ENCODE measurements at regions not wholly inside any gene's neighbourhood (a gene's known extent, or its start where the extent isn't known, plus 50 kb on each side); places are given as distances from the start of the nearest gene placed in this dataset.

- TF ChIP-seq CTCF (IDR thresholded peaks at IDR 0.05; ENCODE audit: insufficient read depth in 1 of 2, low read depth in 1 of 2, low read length in 1 of 2, severe bottlenecking in 1 of 2, unreplicated experiment in 1 of 2): no peak
- H3K4me1 Mint-ChIP-seq (ENCODE audit: low read depth, unreplicated experiment): no peaks in the 10 kb centered on the region
- Histone ChIP-seq H3K9me3 (no peaks in the 10 kb centered on the region), H3K4me1 (no peaks in the 10 kb centered on the region), H3K27me3 (replicated peaks; ENCODE audit: control insufficient read depth, insufficient read depth, low read length) (no peaks in the 10 kb centered on the region), H3K4me3 (ENCODE audit: low read depth, low read length) (no peak overlapping the region), H3K36me3 (ENCODE audit: control insufficient read depth, insufficient read depth, low read length) (no peaks in the 10 kb centered on the region)
- no peaks in the 10 kb centered on the region for H3K9me3 Mint-ChIP-seq (ENCODE audit: unreplicated experiment)
- intact Hi-C loops (cut with micrococcal nuclease; ENCODE audit: unreplicated experiment): no loop called here
- ChIA-PET CTCF (no interaction called here), POLR2A (no interaction called here)
- no peak overlapping the region for H3K4me3 Mint-ChIP-seq (ENCODE audit: unreplicated experiment)
- no peaks in the 10 kb centered on the region for H3K36me3 Mint-ChIP-seq (ENCODE audit: insufficient read depth, unreplicated experiment)
- DNase-seq: no peak
- BruUV-seq (replicated peaks): no TSS peak
- H3K27me3 Mint-ChIP-seq (ENCODE audit: insufficient read depth, unreplicated experiment): peaks cover 2% of the 10 kb centered on the region
- H3K27ac Mint-ChIP-seq (ENCODE audit: unreplicated experiment): no peak overlapping the region
These were observed 888.1 kb downstream of the REEP3 start for GRCh38 chr10:64409349-64409748.

- Histone ChIP-seq H3K4me1 (no peaks in the 10 kb centered on the region), H3K9me3 (no peaks in the 10 kb centered on the region), H3K36me3 (ENCODE audit: control insufficient read depth, insufficient read depth, low read length) (no peaks in the 10 kb centered on the region), H3K27me3 (replicated peaks; ENCODE audit: control insufficient read depth, insufficient read depth, low read length) (no peaks in the 10 kb centered on the region), H3K4me3 (ENCODE audit: low read depth, low read length) (no peak overlapping the region)
- no peak overlapping the region for H3K4me3 Mint-ChIP-seq (ENCODE audit: unreplicated experiment)
- intact Hi-C loops (cut with micrococcal nuclease; ENCODE audit: unreplicated experiment): no loop called here
- BruUV-seq (replicated peaks): no TSS peak
- ChIA-PET POLR2A (no interaction called here), CTCF (no interaction called here)
- no peaks in the 10 kb centered on the region for H3K4me1 Mint-ChIP-seq (ENCODE audit: low read depth, unreplicated experiment)
- H3K9me3 Mint-ChIP-seq (ENCODE audit: unreplicated experiment): no peaks in the 10 kb centered on the region
- DNase-seq: no peak
- TF ChIP-seq CTCF (IDR thresholded peaks at IDR 0.05; ENCODE audit: insufficient read depth in 1 of 2, low read depth in 1 of 2, low read length in 1 of 2, severe bottlenecking in 1 of 2, unreplicated experiment in 1 of 2): no peak
- no peak overlapping the region for H3K27ac Mint-ChIP-seq (ENCODE audit: unreplicated experiment)
- H3K36me3 Mint-ChIP-seq (ENCODE audit: insufficient read depth, unreplicated experiment): no peaks in the 10 kb centered on the region
- no peaks in the 10 kb centered on the region for H3K27me3 Mint-ChIP-seq (ENCODE audit: insufficient read depth, unreplicated experiment)
These were observed 894.8 kb downstream of the REEP3 start for GRCh38 chr10:64416011-64416410.

- CTCF ChIA-PET: no interaction called here
- Mint-ChIP-seq H3K4me1 (ENCODE audit: low read depth, unreplicated experiment) (no peaks in the 10 kb centered on the region), H3K36me3 (ENCODE audit: insufficient read depth, unreplicated experiment) (no peaks in the 10 kb centered on the region), H3K27me3 (ENCODE audit: insufficient read depth, unreplicated experiment) (no peaks in the 10 kb centered on the region), H3K27ac (ENCODE audit: unreplicated experiment) (no peak overlapping the region), H3K9me3 (ENCODE audit: unreplicated experiment) (no peaks in the 10 kb centered on the region), H3K4me3 (ENCODE audit: unreplicated experiment) (no peak overlapping the region)
- Histone ChIP-seq H3K27me3 (replicated peaks; ENCODE audit: control insufficient read depth, insufficient read depth, low read length) (no peaks in the 10 kb centered on the region), H3K9me3 (no peaks in the 10 kb centered on the region), H3K4me1 (no peaks in the 10 kb centered on the region), H3K36me3 (ENCODE audit: control insufficient read depth, insufficient read depth, low read length) (no peaks in the 10 kb centered on the region), H3K4me3 (ENCODE audit: low read depth, low read length) (no peak overlapping the region)
- intact Hi-C loops (cut with micrococcal nuclease; ENCODE audit: unreplicated experiment): no loop called here
- DNase-seq: no peak
- no peak for TF ChIP-seq CTCF (IDR thresholded peaks at IDR 0.05; ENCODE audit: insufficient read depth in 1 of 2, low read depth in 1 of 2, low read length in 1 of 2, severe bottlenecking in 1 of 2, unreplicated experiment in 1 of 2)
- POLR2A ChIA-PET: no interaction called here
- BruUV-seq (replicated peaks): no TSS peak
These were observed 898.3 kb downstream of the REEP3 start for GRCh38 chr10:64419461-64419860.

Data from Caco-2 (cell line).